ENCODE measurements at regions not wholly inside any gene's neighbourhood (a gene's known extent, or its start where the extent isn't known, plus 50 kb on each side); places are given as distances from the start of the nearest gene placed in this dataset.
"Not testable (repeated sequence)": the region's sequence is repeated elsewhere in the genome, so short reads cannot be mapped to it uniquely, and the experiment has no call there.

GRCh38 chr1:98292994-98293393, 368.5 kb upstream of the SNX7 start:
- DNase-seq (ENCODE audit: low read depth in 3 of 3) = no peak

DNA sequence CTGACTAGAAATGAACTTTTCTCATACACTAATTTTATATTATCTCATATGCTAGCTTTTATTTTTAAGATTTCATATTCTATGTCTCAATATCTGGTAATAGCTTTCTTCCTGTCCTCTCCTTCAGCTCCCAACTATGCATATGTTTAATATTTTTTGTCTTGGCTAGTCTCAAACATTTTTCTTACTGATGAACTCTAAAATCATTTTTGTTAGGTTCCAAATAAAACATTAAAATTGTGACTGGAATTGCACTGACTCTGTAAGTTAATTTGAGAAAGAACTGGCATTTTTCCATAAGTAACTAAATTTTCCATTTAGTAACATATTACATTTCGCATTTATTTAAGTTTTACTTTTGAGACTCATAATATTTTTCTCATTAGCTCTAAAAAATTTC, 368.5 kb upstream of the DPYD start:
- no peak for DNase-seq (ENCODE audit: low read depth in 3 of 3)

DNA sequence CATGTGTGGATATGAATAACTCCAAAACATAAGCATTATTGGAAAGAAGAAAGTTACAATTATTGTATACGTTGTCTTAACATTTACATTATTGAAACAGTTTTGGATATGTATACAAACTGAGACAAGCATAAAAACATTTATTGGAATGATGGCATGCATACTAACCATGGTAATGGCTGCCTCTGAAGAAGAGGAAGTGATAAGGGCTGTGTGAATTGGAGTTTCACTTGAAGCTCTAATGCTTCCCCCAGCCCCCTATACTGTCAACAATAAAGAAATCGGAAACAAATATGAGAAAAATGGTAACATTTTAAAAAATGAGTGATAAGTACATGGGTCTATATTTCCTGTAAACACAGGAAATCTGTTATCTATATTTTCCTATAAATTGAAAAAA, 367.7 kb upstream of the DPYD start:
- DNase-seq (ENCODE audit: low read depth in 3 of 3) = no peak

DNA sequence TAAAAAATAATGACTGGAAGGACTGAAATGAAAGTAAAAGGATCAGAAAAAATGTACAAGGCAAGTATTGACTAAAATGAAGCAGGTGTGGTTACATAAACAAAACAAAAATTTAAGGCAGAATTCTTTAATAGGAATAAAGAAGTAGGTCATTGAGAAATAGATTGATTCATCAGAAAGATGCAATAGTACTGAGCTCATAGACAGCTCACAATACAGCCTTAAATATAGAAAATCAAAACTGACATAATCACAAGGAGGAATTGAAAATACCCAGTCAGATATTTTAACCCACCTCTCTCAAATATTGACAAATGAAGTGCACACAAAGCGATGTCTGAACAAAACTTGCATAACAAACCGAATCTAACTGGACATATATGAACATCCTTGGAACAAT, 366.8 kb upstream of the DPYD start:
- DNase-seq (ENCODE audit: low read depth in 3 of 3) = no peak

DNA sequence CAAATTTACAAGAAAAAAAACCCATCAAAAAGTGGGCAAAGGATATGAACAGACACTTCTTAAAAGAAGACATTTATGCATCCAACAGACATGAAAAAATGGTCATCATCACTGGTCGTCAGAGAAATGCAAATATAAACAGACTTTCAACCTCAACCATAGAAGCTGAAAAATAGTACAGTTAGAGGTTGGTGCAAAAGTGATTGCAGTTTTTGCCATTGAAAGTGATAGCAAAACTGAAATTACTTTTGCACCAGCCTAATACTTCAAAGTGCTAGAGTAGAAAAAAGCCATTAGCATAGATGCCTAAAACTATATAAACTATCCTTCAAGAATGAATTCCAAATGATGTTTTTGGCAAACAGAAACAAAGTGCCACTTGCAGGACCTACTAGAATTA, 365.8 kb upstream of the DPYD start:
- DNase-seq (ENCODE audit: low read depth in 3 of 3) = no peak

- not testable (repeated sequence) for DNase-seq (ENCODE audit: low read depth in 3 of 3)
Measured at GRCh38 chr1:98285286-98285685, 364.5 kb upstream of the DPYD start.

GRCh38 chr1:98280049-98280448, 359.2 kb upstream of the DPYD start:
- no peak for DNase-seq (ENCODE audit: low read depth in 3 of 3)

DNA sequence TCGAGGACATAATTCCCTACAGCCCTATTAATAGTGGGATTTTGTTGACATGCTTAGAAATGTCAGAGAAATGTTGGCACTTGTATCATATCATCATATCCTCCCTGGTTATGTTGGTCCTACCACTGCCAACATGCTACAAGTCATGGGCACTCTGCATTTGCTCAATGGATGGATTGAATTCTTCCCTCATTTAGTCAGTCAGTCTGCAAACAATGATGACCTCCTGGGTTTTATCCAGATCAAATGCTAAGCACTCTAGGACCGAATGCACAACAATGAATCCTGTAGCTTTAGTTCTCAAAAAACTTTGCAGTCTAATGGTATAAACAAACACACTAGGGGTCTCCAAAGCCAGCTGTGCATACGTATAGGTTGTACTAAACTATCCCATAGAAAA, 357.2 kb upstream of the DPYD start:
- DNase-seq (ENCODE audit: low read depth in 3 of 3) = no peak

DNA sequence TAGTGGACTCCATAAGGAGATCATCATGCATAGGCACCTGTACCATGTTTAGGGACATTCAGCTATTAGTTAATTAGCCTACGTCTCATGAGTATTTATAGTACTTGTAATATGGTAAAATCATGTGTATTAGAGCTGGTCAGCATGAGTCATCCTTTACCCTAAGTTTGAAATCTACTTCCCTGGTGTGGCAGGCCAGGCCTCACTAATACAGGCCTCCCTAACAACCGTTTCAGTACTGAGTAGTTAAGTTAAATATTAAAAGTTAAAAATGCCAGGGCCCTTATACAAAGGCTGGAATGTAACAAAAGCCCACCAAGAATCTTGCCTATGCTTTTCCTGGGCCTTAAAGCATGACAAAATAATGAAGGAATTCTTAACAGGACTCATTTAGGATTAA, 356.3 kb upstream of the DPYD start:
- no peak for DNase-seq (ENCODE audit: low read depth in 3 of 3)

DNA sequence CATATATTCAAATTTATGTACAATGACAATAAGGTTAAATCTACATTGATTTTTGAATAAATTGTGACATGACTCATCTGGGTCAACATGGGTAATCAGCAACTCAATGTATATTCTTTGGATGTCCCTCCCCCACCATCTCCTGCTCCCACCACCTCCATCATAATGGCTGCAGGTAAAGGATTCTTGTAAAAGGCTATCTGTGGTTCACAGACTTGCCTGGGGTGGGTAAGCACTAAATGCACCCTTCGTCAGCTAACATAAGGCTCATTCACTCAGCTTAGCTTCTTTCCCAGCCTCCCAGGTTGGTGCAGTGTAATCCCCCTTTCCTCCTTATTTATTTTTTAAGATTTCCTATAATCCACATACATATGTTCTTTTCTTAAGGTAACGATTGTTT, 355.7 kb upstream of the DPYD start:
- DNase-seq (ENCODE audit: low read depth in 3 of 3) = no peak

GRCh38 chr1:98268316-98268715, 347.5 kb upstream of the DPYD start:
- no peak for DNase-seq (ENCODE audit: low read depth in 3 of 3)

- no peak for DNase-seq (ENCODE audit: low read depth in 3 of 3)
Measured at GRCh38 chr1:98267423-98267822, 346.6 kb upstream of the DPYD start.

DNA sequence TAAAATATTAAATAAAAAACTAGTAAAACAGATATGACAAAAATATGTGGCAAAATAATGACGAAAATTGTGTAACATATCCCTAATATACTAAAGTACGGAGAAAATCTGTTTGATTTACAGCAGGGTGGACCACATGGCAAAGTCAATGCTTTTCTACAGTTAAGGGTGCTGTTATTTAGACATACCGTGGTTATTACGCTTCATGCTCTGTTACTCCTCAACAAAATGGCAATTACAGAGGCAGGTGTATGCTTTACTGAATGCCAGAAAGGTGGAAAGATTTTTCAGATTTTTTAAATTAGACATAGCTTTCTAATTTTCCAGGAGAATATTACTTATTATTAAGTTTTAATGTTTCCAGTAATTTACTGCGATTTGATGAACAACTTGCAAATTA, 343.9 kb upstream of the DPYD start:
- no peak for DNase-seq (ENCODE audit: low read depth in 3 of 3)

DNA sequence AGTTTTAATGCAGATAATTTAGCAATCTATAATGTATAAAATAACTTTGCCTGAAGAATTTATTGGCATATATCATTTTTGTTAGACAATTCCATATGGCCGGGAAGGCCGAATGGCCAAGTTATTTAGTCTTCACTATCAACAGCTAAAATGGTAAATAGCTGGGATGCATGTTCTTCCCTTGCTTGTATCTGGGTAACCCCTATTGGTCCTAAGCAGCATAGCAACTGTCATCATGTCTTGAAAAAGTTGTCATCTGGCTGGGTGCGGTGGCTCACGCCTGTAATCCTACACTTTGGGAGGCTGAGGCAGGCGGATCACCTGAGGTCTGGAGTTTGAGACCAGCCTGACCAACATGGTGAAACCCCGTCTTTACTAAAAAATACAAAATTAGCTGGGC, 340.0 kb upstream of the DPYD start:
- no peak for DNase-seq (ENCODE audit: low read depth in 3 of 3)

- DNase-seq (ENCODE audit: low read depth in 3 of 3) = no peak
Measured at GRCh38 chr1:98260412-98260811, 339.6 kb upstream of the DPYD start.

DNA sequence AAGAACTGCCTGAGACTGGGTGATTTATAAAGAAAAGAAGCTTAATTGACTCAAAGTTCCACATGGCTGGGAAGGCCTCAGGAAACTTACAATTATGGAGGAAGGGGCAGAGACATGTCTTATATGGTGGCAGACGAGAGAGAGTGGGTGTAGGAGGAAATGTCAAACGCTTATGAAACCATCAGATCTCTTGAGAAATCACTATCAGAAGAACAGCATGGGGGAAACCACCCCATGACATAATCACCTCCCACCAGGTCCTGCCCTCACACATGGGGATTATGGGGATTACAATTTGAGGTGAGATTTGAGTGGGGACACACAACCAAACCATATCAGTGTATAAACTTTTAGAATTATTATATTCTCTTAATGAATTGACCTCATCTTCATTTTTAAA, 335.9 kb upstream of the DPYD start:
- no peak for DNase-seq (ENCODE audit: low read depth in 3 of 3)

DNA sequence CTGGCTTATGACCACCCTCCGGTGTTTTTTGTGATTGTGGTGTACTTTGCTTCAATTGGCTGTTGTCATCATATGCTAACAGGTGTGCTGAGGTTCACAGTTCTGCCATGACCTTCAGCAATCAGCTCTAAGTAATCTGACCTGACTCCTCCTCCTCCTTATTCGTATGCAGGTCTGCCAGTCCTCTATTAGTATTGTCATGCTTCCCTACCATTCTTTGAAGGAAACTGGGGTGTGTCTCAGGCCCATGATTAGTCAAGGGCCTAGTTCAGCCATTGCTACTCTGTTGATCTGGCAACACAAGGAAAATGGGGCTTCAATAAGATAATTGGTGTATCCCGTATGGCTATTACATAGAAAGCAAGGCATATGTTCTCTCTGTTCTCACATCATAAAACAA, 332.3 kb upstream of the DPYD start:
- DNase-seq (ENCODE audit: low read depth in 3 of 3) = no peak

- no peak for DNase-seq (ENCODE audit: low read depth in 3 of 3)
Measured at GRCh38 chr1:98251497-98251896, 330.7 kb upstream of the DPYD start.

- DNase-seq (ENCODE audit: low read depth in 3 of 3) = no peak
Measured at GRCh38 chr1:98232678-98233077, 311.8 kb upstream of the DPYD start.

DNA sequence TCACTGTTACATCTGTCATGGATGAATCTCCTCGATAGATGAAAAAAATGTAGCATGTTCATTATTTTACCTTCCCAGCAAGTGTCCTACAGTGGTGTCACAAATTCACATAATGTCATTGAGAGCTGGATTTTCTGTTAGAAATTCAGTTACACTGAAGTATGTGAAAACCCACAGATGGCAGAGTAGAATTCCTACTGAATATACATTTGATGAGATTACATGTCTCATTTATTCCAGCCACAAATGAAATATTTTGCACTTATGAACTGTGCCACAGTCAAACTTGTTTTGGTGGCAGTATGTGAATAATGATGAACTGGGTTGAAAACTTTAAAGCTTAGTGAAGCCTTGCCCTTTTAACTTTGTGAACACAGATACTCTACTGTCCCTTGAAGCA, 301.9 kb upstream of the DPYD start:
- no peak for DNase-seq (ENCODE audit: low read depth in 3 of 3)

- no peak for DNase-seq (ENCODE audit: low read depth in 3 of 3)
Measured at GRCh38 chr1:98221923-98222322, 301.1 kb upstream of the DPYD start.

DNA sequence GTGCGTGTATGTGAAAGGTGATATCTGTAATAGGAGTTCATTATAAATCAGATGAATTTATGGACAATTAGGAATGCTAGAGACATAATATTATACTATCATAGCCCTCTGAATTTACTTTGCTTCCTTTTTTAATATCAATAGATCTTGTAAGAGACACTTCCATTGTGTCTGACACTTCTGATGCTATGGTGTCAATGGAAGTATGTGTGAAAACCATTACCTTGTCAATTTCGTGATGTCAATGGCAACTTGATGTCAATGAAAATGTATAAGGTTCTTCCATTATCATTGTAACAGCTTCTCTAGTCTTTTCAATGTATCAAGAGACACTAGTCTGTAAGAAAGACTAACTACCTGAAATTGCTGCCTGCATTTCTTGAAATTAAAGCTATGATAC, 296.8 kb upstream of the DPYD start:
- DNase-seq (ENCODE audit: low read depth in 3 of 3) = no peak

DNA sequence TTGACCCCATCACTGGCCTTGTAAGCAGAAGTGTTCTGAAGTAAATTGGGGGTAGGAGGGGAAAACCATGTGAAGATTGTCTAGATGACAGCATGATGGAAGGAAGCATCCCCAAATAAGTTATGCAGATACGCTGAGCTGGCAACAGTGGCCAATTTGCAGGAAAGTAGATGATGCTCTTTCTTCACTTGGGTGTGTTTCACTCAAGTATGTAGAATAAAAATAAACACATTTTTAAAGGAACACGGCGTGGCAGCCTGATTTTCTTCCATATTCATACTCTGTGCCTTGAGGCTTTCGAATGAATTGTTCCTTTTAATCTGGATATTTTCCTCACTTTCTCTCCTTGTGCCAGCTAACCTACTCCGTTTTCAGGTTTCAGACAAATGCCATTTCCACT, 295.5 kb upstream of the DPYD start:
- DNase-seq (ENCODE audit: low read depth in 3 of 3) = no peak

DNA sequence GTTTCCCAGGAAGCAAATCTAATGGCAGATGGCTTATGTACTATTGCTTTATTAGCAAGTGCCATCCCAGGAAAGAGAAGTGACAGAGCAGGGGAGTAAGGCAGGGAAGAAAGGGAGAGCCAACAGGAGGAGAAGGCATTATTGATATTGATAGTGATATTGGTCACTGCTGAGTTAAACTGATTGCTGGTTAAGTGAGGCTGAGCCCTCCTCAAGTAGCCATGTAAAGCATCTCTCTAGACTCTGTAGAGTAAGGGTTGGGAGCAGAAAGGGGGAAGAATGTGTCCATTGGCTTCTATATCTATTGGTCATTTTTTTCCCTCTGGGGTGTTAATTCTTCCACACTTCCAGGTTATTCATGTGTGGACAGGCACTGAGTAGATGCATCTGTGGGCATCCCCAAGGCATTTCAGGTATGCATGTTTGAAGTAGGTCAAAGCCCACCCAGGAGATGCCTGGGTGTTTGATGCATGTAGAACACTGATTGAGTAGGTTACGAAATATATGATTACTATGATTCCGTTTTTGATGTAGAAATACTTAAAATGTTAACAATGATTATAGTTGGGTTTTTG, 290.5 kb upstream of the DPYD start:
- no peak for DNase-seq (ENCODE audit: low read depth in 3 of 3)

GRCh38 chr1:98210563-98210962, 289.7 kb upstream of the DPYD start:
- DNase-seq (ENCODE audit: low read depth in 3 of 3) = no peak
